GM23338 (cell line): ENCODE measurements at regions not wholly inside any gene's neighbourhood (a gene's known extent, or its start where the extent isn't known, plus 50 kb on each side); places are given as distances from the start of the nearest gene placed in this dataset.

Experiments
- CREB1 ChIP-seq: fragments of 250-450 bp; sonication (Bioruptor Pico); IDR thresholded peaks from 2 replicates; pipeline ENCODE4 v1.5.0; 2020; ENCODE audit warnings: low read depth, mild to moderate bottlenecking, moderate library complexity
- ETS1 ChIP-seq: IDR thresholded peaks from 2 replicates; pipeline ENCODE4 v1.6.1; 2016; ENCODE audit warnings: antibody characterized with exemption
- EZH2 ChIP-seq: fragments of 200-600 bp; sonication (generic); IDR thresholded peaks from one replicate; pipeline ENCODE4 v1.8.0; 2017; ENCODE audit warnings: antibody characterized with exemption, mild to moderate bottlenecking, low read depth; ENCODE audit not compliant: unreplicated experiment
- EZH2phosphoT487 ChIP-seq: fragments of 200-600 bp; sonication (generic); IDR thresholded peaks from one replicate; pipeline ENCODE4 v1.8.1; 2018; ENCODE audit warnings: antibody characterized with exemption; ENCODE audit not compliant: unreplicated experiment
- POLR2AphosphoS5 ChIP-seq: IDR thresholded peaks from 2 replicates; pipeline ENCODE4 v1.6.1; 2016; ENCODE audit warnings: antibody characterized with exemption, low read depth
- REST ChIP-seq: IDR thresholded peaks from one replicate; pipeline ENCODE4 v1.6.1; 2018; ENCODE audit warnings: antibody characterized with exemption; ENCODE audit not compliant: unreplicated experiment
- ZNF462 ChIP-seq: fragments of 250-450 bp; sonication (Bioruptor Pico); IDR thresholded peaks from 2 replicates; pipeline ENCODE4 v1.5.0; 2020; ENCODE audit warnings: mild to moderate bottlenecking, moderate library complexity

DNA sequence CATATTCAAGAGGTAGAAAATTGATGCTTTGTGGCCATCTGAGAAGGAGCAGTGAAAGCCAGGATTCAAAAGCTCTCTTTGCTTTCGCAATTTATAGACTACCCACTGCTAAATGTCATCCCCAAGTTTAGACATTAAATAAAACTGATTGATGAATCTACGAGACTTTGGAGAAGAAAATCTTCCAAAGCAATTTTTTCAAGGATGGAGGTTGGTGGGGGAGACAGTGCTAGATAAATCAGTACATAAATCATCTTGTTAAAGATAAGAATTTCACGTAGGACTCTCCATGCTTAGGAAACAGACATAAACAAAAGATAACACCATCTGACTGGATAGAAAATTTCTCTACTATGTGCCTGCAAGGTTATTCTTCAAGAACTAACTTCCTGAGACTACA is 147.6 kb upstream of the TIAM1 start (continued):
- TF ChIP-seq ZNF462 (CRISPR knock-in tag) (no peak), EZH2 (no peak), CREB1 (CRISPR knock-in tag) (no peak), REST (no peak), EZH2phosphoT487 (no peak), POLR2AphosphoS5 (no peak), ETS1 (no peak)
